ENCODE measurements at regions not wholly inside any gene's neighbourhood (a gene's known extent, or its start where the extent isn't known, plus 50 kb on each side); places are given as distances from the start of the nearest gene placed in this dataset.

- peak; percentile 58 for DNase-seq (ENCODE audit: low spot score)
- peak overlapping the region; percentile 98 for H3K27ac ChIP-seq (ENCODE audit: poor library complexity, severe bottlenecking)
- ATAC-seq (ENCODE audit: low read depth), result peak; percentile 92
- no peaks in the 10 kb centered on the region for H3K27me3 ChIP-seq (ENCODE audit: insufficient read depth, poor library complexity, severe bottlenecking)
- peaks cover 24% of the 10 kb centered on the region for H3K4me1 ChIP-seq (ENCODE audit: insufficient read depth, poor library complexity, severe bottlenecking)
- H3K4me3 ChIP-seq (ENCODE audit: severe bottlenecking), result no peak overlapping the region
- no peak for TF ChIP-seq CTCF (IDR thresholded peaks at IDR 0.05; ENCODE audit: poor library complexity, severe bottlenecking)
- no peaks in the 10 kb centered on the region for H3K9me3 ChIP-seq (ENCODE audit: severe bottlenecking)
- H3K36me3 ChIP-seq (ENCODE audit: low read depth), result no peaks in the 10 kb centered on the region
Measured at GRCh38 chr6:155782320-155782731, 326.7 kb upstream of the NOX3 start.

- no peaks in the 10 kb centered on the region for H3K36me3 ChIP-seq (ENCODE audit: low read depth)
- no peaks in the 10 kb centered on the region for H3K27me3 ChIP-seq (ENCODE audit: insufficient read depth, poor library complexity, severe bottlenecking)
- peaks cover 24% of the 10 kb centered on the region for H3K4me1 ChIP-seq (ENCODE audit: insufficient read depth, poor library complexity, severe bottlenecking)
- H3K27ac ChIP-seq (ENCODE audit: poor library complexity, severe bottlenecking), result no peak overlapping the region
- H3K9me3 ChIP-seq (ENCODE audit: severe bottlenecking), result no peaks in the 10 kb centered on the region
- ATAC-seq (ENCODE audit: low read depth) (no peak), DNase-seq (ENCODE audit: low spot score) (no peak)
- H3K4me3 ChIP-seq (ENCODE audit: severe bottlenecking), result no peak overlapping the region
- TF ChIP-seq CTCF (IDR thresholded peaks at IDR 0.05; ENCODE audit: poor library complexity, severe bottlenecking), result no peak
Measured at GRCh38 chr6:155779456-155779855, 323.8 kb upstream of the NOX3 start.

DNA sequence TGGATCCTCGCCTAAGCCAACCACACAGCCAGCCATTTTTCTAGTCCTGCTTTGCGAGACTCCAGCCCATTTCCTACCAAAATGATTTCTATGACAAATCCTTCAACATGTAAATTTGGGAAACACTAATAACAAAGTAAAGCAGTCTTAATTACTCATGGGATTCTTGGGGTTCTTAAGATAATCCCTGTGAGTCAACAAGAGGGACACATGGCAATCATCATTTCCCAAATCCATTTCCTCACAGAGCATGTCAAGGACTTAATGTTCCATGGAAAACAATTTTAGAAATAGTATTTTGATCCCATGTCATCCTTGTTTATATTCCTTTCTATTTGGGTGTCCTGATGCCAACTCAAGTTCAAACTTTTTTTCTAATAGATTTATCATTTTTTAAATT is 322.7 kb upstream of the NOX3 start:
- no peak overlapping the region for H3K27ac ChIP-seq (ENCODE audit: poor library complexity, severe bottlenecking)
- no peaks in the 10 kb centered on the region for H3K36me3 ChIP-seq (ENCODE audit: low read depth)
- peaks cover 18% of the 10 kb centered on the region for H3K4me1 ChIP-seq (ENCODE audit: insufficient read depth, poor library complexity, severe bottlenecking)
- no peak for TF ChIP-seq CTCF (IDR thresholded peaks at IDR 0.05; ENCODE audit: poor library complexity, severe bottlenecking)
- H3K9me3 ChIP-seq (ENCODE audit: severe bottlenecking), result no peaks in the 10 kb centered on the region
- no peak for ATAC-seq (ENCODE audit: low read depth)
- H3K27me3 ChIP-seq (ENCODE audit: insufficient read depth, poor library complexity, severe bottlenecking), result no peaks in the 10 kb centered on the region
- no peak for DNase-seq (ENCODE audit: low spot score)
- H3K4me3 ChIP-seq (ENCODE audit: severe bottlenecking), result no peak overlapping the region

- no peak overlapping the region for H3K4me3 ChIP-seq (ENCODE audit: severe bottlenecking)
- H3K36me3 ChIP-seq (ENCODE audit: low read depth), result no peaks in the 10 kb centered on the region
- DNase-seq (ENCODE audit: low spot score) (no peak), ATAC-seq (ENCODE audit: low read depth) (no peak)
- no peaks in the 10 kb centered on the region for H3K27me3 ChIP-seq (ENCODE audit: insufficient read depth, poor library complexity, severe bottlenecking)
- no peaks in the 10 kb centered on the region for H3K4me1 ChIP-seq (ENCODE audit: insufficient read depth, poor library complexity, severe bottlenecking)
- H3K27ac ChIP-seq (ENCODE audit: poor library complexity, severe bottlenecking), result no peak overlapping the region
- TF ChIP-seq CTCF (IDR thresholded peaks at IDR 0.05; ENCODE audit: poor library complexity, severe bottlenecking), result no peak
- peaks cover 2% of the 10 kb centered on the region for H3K9me3 ChIP-seq (ENCODE audit: severe bottlenecking)
Measured at GRCh38 chr6:155771822-155772221, 316.2 kb upstream of the NOX3 start.

GRCh38 chr6:155770856-155771255 is 315.2 kb upstream of the NOX3 start:
- Histone ChIP-seq H3K36me3 (ENCODE audit: low read depth) (no peaks in the 10 kb centered on the region), H3K27me3 (ENCODE audit: insufficient read depth, poor library complexity, severe bottlenecking) (no peaks in the 10 kb centered on the region), H3K4me1 (ENCODE audit: insufficient read depth, poor library complexity, severe bottlenecking) (no peaks in the 10 kb centered on the region), H3K9me3 (ENCODE audit: severe bottlenecking) (peaks cover 2% of the 10 kb centered on the region), H3K4me3 (ENCODE audit: severe bottlenecking) (no peak overlapping the region), H3K27ac (ENCODE audit: poor library complexity, severe bottlenecking) (no peak overlapping the region)
- DNase-seq (ENCODE audit: low spot score) (no peak), ATAC-seq (ENCODE audit: low read depth) (no peak)
- no peak for TF ChIP-seq CTCF (IDR thresholded peaks at IDR 0.05; ENCODE audit: poor library complexity, severe bottlenecking)

Measured in RWPE2 (cell line).